T-cell (primary cell): ENCODE measurements at regions not wholly inside any gene's neighbourhood (a gene's known extent, or its start where the extent isn't known, plus 50 kb on each side); places are given as distances from the start of the nearest gene placed in this dataset.

Experiments used
- ATAC-seq, 4 experiments: fragments of 200-7000 bp in 3 of 4; fragments of 150-1000 bp in 1 of 4; cut with Tn5 transposase; replicated peaks in 1 of 4; 1 replicate in 3 of 4; 2 replicates in 1 of 4; pipeline ENCODE4 v1.10.0; 2021; ENCODE audit warnings: moderate library complexity in 3 of 4, mild to moderate bottlenecking in 2 of 4, moderate number of reproducible peaks in 1 of 4
- CTCF ChIA-PET, 2 donors: fragments of 300-600 bp; sonication (Branson Sonifier 250); formaldehyde crosslinking; loops; one replicate each; lab custom pipeline; 2022; ENCODE audit warnings: antibody characterized with exemption in 2 of 2; lab: Charles Lee
- POLR2A ChIA-PET, 2 donors: fragments of 300-600 bp; sonication (Branson Sonifier 250); formaldehyde crosslinking; loops; one replicate each; lab custom pipeline; 2022; ENCODE audit warnings: antibody characterized with exemption in 2 of 2; lab: Charles Lee
- DNase-seq, 35 experiments: peaks; one replicate each; pipeline versions ENCODE4 v3.0.0 to v3.0.0-alpha.2; 2013 to 2023
- H3K27ac ChIP-seq: one replicate; pipeline ENCODE4 v1.5.1; 2013; ENCODE audit warnings: low read length
- H3K27me3 ChIP-seq, 2 experiments: replicated peaks in 1 of 2; 1 replicate in 1 of 2; 2 replicates in 1 of 2; pipeline versions ENCODE4 v1.6.1 to v1.7.0; 2013; ENCODE audit warnings: low read length in 1 of 2, mixed read lengths in 1 of 2; ENCODE audit not compliant: control insufficient read depth in 2 of 2, insufficient read depth in 2 of 2; ENCODE audit errors: extremely low read depth in 1 of 2
- H3K36me3 ChIP-seq, 2 donors: 1 replicate in 1 of 2; 2 replicates in 1 of 2; pipeline versions ENCODE4 v1.6.1 to v1.7.0; 2013; ENCODE audit warnings: low read length in 1 of 2; ENCODE audit not compliant: control insufficient read depth in 2 of 2, insufficient read depth in 1 of 2; ENCODE audit errors: extremely low read depth in 1 of 2
- H3K4me1 ChIP-seq, 2 experiments: 1 replicate in 1 of 2; 2 replicates in 1 of 2; pipeline versions ENCODE4 v1.6.1 to v1.7.0; 2013; ENCODE audit warnings: low read length in 2 of 2, mixed read lengths in 1 of 2; ENCODE audit not compliant: insufficient read depth in 2 of 2, control insufficient read depth in 1 of 2; ENCODE audit errors: extremely low read depth in 1 of 2
- H3K4me3 ChIP-seq, 2 donors: 1 replicate in 1 of 2; 2 replicates in 1 of 2; pipeline versions ENCODE4 v1.5.1 to v1.7.0; 2013; ENCODE audit warnings: mild to moderate bottlenecking in 2 of 2, low read length in 1 of 2, moderate library complexity in 1 of 2; ENCODE audit not compliant: control insufficient read depth in 1 of 2; ENCODE audit errors: extremely low read depth in 1 of 2
- H3K9me3 ChIP-seq: 2 replicates; pipeline ENCODE4 v1.7.0; 2013
- H3K27ac Mint-ChIP-seq, 2 donors: one replicate each; pipeline ENCODE4 v1.8.0; 2020 to 2021; ENCODE audit warnings: mild to moderate bottlenecking in 2 of 2, mixed read lengths in 2 of 2
- H3K27me3 Mint-ChIP-seq, 2 donors: one replicate each; pipeline ENCODE4 v1.8.0; 2021 to 2022; ENCODE audit warnings: mixed read lengths in 2 of 2
- H3K36me3 Mint-ChIP-seq: one replicate; pipeline ENCODE4 v1.8.0; 2021; ENCODE audit warnings: mixed read lengths
- H3K4me1 Mint-ChIP-seq, 3 donors: one replicate each; pipeline ENCODE4 v1.8.0; 2020 to 2022; ENCODE audit warnings: mixed read lengths in 3 of 3, mild to moderate bottlenecking in 1 of 3
- H3K4me3 Mint-ChIP-seq, 3 donors: one replicate each; pipeline ENCODE4 v1.8.0; 2020 to 2022; ENCODE audit warnings: mild to moderate bottlenecking in 3 of 3, mixed read lengths in 3 of 3, moderate library complexity in 3 of 3
- H3K9me3 Mint-ChIP-seq, 3 donors: one replicate each; pipeline ENCODE4 v1.8.0; 2020 to 2022; ENCODE audit warnings: mixed read lengths in 3 of 3
- WGBS: methylation state at CpG from one replicate; pipeline ENCODE4 v1.1.5; 2013; ENCODE audit warnings: missing lambda C conversion rate; ENCODE audit not compliant: insufficient coverage; 5-methylcytosine and 5-hydroxymethylcytosine counted together

- CTCF ChIA-PET = no interaction called here
- Mint-ChIP-seq H3K4me3 (no peak overlapping the region), H3K27me3 (no peaks in the 10 kb centered on the region), H3K4me1 (no peaks in the 10 kb centered on the region), H3K36me3 (no peaks in the 10 kb centered on the region), H3K27ac (no peak overlapping the region), H3K9me3 (no peaks in the 10 kb centered on the region)
- Histone ChIP-seq H3K27me3 (no peaks in the 10 kb centered on the region), H3K9me3 (no peaks in the 10 kb centered on the region), H3K4me3 (no peak overlapping the region), H3K4me1 (no peaks in the 10 kb centered on the region), H3K36me3 (no peaks in the 10 kb centered on the region), H3K27ac (no peak overlapping the region)
- ATAC-seq (no peak), DNase-seq (no peak)
- POLR2A ChIA-PET = no interaction called here
- WGBS = 86% methylated on average over 7 of the region's 9 CpGs
Observed at GRCh38 chr2:21277068-21278056, 153.6 kb downstream of the TDRD15 start.

- CTCF ChIA-PET = no interaction called here
- no peak for DNase-seq
Observed at GRCh38 chr2:21279525-21279924, 155.8 kb downstream of the TDRD15 start.

GRCh38 chr2:21280793-21281192 is 157.0 kb downstream of the TDRD15 start:
- Mint-ChIP-seq H3K27me3 (peaks cover 0 to 2% of the 10 kb centered on the region in 2 donors), H3K27ac (no peak overlapping the region), H3K4me1 (no peaks in the 10 kb centered on the region), H3K9me3 (no peaks in the 10 kb centered on the region), H3K4me3 (no peak overlapping the region), H3K36me3 (no peaks in the 10 kb centered on the region)
- H3K27ac ChIP-seq = no peak overlapping the region
- DNase-seq (no peak), ATAC-seq (no peak)
- H3K4me3 ChIP-seq = no peak overlapping the region
- no peaks in the 10 kb centered on the region for H3K9me3 ChIP-seq
- no peaks in the 10 kb centered on the region for H3K36me3 ChIP-seq
- no peaks in the 10 kb centered on the region for H3K27me3 ChIP-seq
- no CpG with 5 or more reads among the region's 4 CpGs for WGBS
- POLR2A ChIA-PET = no interaction called here
- H3K4me1 ChIP-seq = no peaks in the 10 kb centered on the region
- CTCF ChIA-PET = no interaction called here

More at GRCh38 chr2:21279525-21279924, 155.8 kb downstream of the TDRD15 start:
- no peak for ATAC-seq
- no peak overlapping the region for H3K27ac Mint-ChIP-seq
- WGBS = 88% methylated on average over 1 of the region's 5 CpGs
- H3K36me3 Mint-ChIP-seq = no peaks in the 10 kb centered on the region
- H3K27me3 ChIP-seq = no peaks in the 10 kb centered on the region
- H3K36me3 ChIP-seq = no peaks in the 10 kb centered on the region
- no peaks in the 10 kb centered on the region for H3K9me3 Mint-ChIP-seq
- no peaks in the 10 kb centered on the region for H3K4me1 ChIP-seq
- no peak overlapping the region for H3K4me3 Mint-ChIP-seq
- peaks cover 0 to 2% of the 10 kb centered on the region in 2 donors for H3K27me3 Mint-ChIP-seq
- H3K27ac ChIP-seq = no peak overlapping the region
- POLR2A ChIA-PET = interaction anchor here in 1 of 2 donors (0.5 kb wide), 1 partner anchor 10 kb away, joined by 3 read pairs; no protein-coding TSS in a partner anchor
- no peaks in the 10 kb centered on the region for H3K4me1 Mint-ChIP-seq
- no peaks in the 10 kb centered on the region for H3K9me3 ChIP-seq
- H3K4me3 ChIP-seq = no peak overlapping the region

GRCh38 chr2:21281384-21281783 is 157.6 kb downstream of the TDRD15 start:
- peaks cover 0 to 2% of the 10 kb centered on the region in 2 donors for H3K27me3 Mint-ChIP-seq
- Histone ChIP-seq H3K4me1 (no peaks in the 10 kb centered on the region), H3K27ac (no peak overlapping the region), H3K27me3 (no peaks in the 10 kb centered on the region), H3K4me3 (no peak overlapping the region), H3K9me3 (no peaks in the 10 kb centered on the region), H3K36me3 (no peaks in the 10 kb centered on the region)
- no peaks in the 10 kb centered on the region for H3K9me3 Mint-ChIP-seq
- H3K4me1 Mint-ChIP-seq = no peaks in the 10 kb centered on the region
- POLR2A ChIA-PET = no interaction called here
- no peak overlapping the region for H3K27ac Mint-ChIP-seq
- H3K36me3 Mint-ChIP-seq = no peaks in the 10 kb centered on the region
- no peak overlapping the region for H3K4me3 Mint-ChIP-seq
- no peak for DNase-seq
- ATAC-seq = no peak
- CTCF ChIA-PET = no interaction called here

GRCh38 chr2:21281791-21282514 is 158.2 kb downstream of the TDRD15 start:
- ChIA-PET CTCF (no interaction called here), POLR2A (no interaction called here)
- Mint-ChIP-seq H3K9me3 (no peaks in the 10 kb centered on the region), H3K4me1 (no peaks in the 10 kb centered on the region), H3K27me3 (peaks cover 0 to 2% of the 10 kb centered on the region in 2 donors), H3K36me3 (no peaks in the 10 kb centered on the region), H3K4me3 (no peak overlapping the region), H3K27ac (no peak overlapping the region)
- H3K27ac ChIP-seq = no peak overlapping the region
- no peak overlapping the region for H3K4me3 ChIP-seq
- H3K4me1 ChIP-seq = no peaks in the 10 kb centered on the region
- no peak for DNase-seq
- H3K36me3 ChIP-seq = no peaks in the 10 kb centered on the region
- no peaks in the 10 kb centered on the region for H3K9me3 ChIP-seq
- 62% methylated on average over 5 of the region's 8 CpGs for WGBS
- no peaks in the 10 kb centered on the region for H3K27me3 ChIP-seq
- no peak for ATAC-seq

GRCh38 chr2:21282515-21282898 is 158.7 kb downstream of the TDRD15 start:
- H3K9me3 Mint-ChIP-seq = no peaks in the 10 kb centered on the region
- H3K27me3 Mint-ChIP-seq = peaks cover 0 to 2% of the 10 kb centered on the region in 2 donors
- no CpG with 5 or more reads among the region's 2 CpGs for WGBS
- Histone ChIP-seq H3K4me1 (no peaks in the 10 kb centered on the region), H3K27me3 (no peaks in the 10 kb centered on the region), H3K4me3 (no peak overlapping the region), H3K9me3 (no peaks in the 10 kb centered on the region), H3K27ac (no peak overlapping the region), H3K36me3 (no peaks in the 10 kb centered on the region)
- H3K4me1 Mint-ChIP-seq = no peaks in the 10 kb centered on the region
- DNase-seq (no peak), ATAC-seq (no peak)
- H3K4me3 Mint-ChIP-seq = no peak overlapping the region
- H3K27ac Mint-ChIP-seq = no peak overlapping the region
- POLR2A ChIA-PET = no interaction called here
- no peaks in the 10 kb centered on the region for H3K36me3 Mint-ChIP-seq
- CTCF ChIA-PET = no interaction called here
